SJSA1 (cell line): ENCODE measurements at regions not wholly inside any gene's neighbourhood (a gene's known extent, or its start where the extent isn't known, plus 50 kb on each side); places are given as distances from the start of the nearest gene placed in this dataset.
A peak's percentile ranks its signal among the peaks of the same experiment; 100 is the strongest.

Experiments used
- DNase-seq, 2 experiments: peaks; one replicate each; pipeline ENCODE4 v3.0.0-alpha.2; 2015 to 2020; ENCODE audit warnings: low spot score in 2 of 2, low read depth in 1 of 2
- H3K27ac ChIP-seq: fragments of 250-450 bp; sonication (Bioruptor Pico); 2 replicates; pipeline ENCODE4 v1.5.1; 2020; ENCODE audit warnings: mild to moderate bottlenecking, moderate library complexity
- H3K27me3 ChIP-seq: fragments of 250-450 bp; sonication (Bioruptor Pico); replicated peaks from 2 replicates; pipeline ENCODE4 v1.5.1; 2020; ENCODE audit warnings: mild to moderate bottlenecking, moderate library complexity
- H3K36me3 ChIP-seq: fragments of 250-450 bp; sonication (Bioruptor Pico); 2 replicates; pipeline ENCODE4 v1.5.1; 2020; ENCODE audit warnings: mild to moderate bottlenecking
- H3K4me1 ChIP-seq: fragments of 250-450 bp; sonication (Bioruptor Pico); replicated peaks from 2 replicates; pipeline ENCODE4 v1.6.1; 2021; ENCODE audit warnings: mild to moderate bottlenecking
- H3K4me3 ChIP-seq: fragments of 250-450 bp; sonication (Bioruptor Pico); 2 replicates; pipeline ENCODE4 v1.5.1; 2020; ENCODE audit warnings: mild to moderate bottlenecking
- H3K9me3 ChIP-seq: fragments of 250-450 bp; sonication (Bioruptor Pico); replicated peaks from 2 replicates; pipeline ENCODE4 v1.5.1; 2020; ENCODE audit warnings: mild to moderate bottlenecking

DNA sequence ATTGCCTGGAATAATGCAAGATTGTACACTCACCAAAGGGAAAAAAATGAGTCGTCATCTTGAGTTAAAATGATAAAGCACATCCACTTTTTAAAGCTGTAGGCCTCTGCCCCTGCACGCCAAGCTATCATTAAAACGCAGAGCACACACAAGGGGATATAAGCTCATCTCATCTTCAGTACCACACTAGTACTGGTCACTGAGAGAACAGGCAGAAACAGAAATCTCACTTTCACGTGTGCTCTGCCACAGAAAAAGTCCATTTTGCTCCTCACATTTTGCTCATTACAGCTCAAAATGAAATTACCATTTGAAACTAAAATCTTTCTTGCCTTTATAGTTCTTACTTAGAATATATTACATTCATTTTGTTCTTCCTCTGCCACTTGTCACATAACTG lies 99.2 kb upstream of the SLC30A5 start:
- H3K36me3 ChIP-seq: no peaks in the 10 kb centered on the region
- no peak for DNase-seq
- no peaks in the 10 kb centered on the region for H3K4me1 ChIP-seq
- H3K27ac ChIP-seq: no peak overlapping the region
- no peaks in the 10 kb centered on the region for H3K9me3 ChIP-seq
- H3K27me3 ChIP-seq: no peaks in the 10 kb centered on the region
- H3K4me3 ChIP-seq: no peak overlapping the region

- Histone ChIP-seq H3K9me3 (no peaks in the 10 kb centered on the region), H3K36me3 (no peaks in the 10 kb centered on the region), H3K4me1 (no peaks in the 10 kb centered on the region), H3K4me3 (no peak overlapping the region), H3K27ac (no peak overlapping the region), H3K27me3 (no peaks in the 10 kb centered on the region)
- no peak for DNase-seq
Observed at GRCh38 chr5:68995845-68996545, 97.8 kb upstream of the SLC30A5 start.

GRCh38 chr5:68999181-68999580 lies 94.6 kb upstream of the SLC30A5 start:
- Histone ChIP-seq H3K36me3 (no peaks in the 10 kb centered on the region), H3K27me3 (no peaks in the 10 kb centered on the region), H3K4me1 (no peaks in the 10 kb centered on the region), H3K4me3 (no peak overlapping the region), H3K9me3 (no peaks in the 10 kb centered on the region), H3K27ac (no peak overlapping the region)
- no peak for DNase-seq

- no peak overlapping the region for H3K4me3 ChIP-seq
- H3K36me3 ChIP-seq: no peaks in the 10 kb centered on the region
- H3K4me1 ChIP-seq: no peaks in the 10 kb centered on the region
- no peaks in the 10 kb centered on the region for H3K27me3 ChIP-seq
- H3K27ac ChIP-seq: no peak overlapping the region
- DNase-seq: no peak
- no peaks in the 10 kb centered on the region for H3K9me3 ChIP-seq
Observed at GRCh38 chr5:69000216-69000919, 93.4 kb upstream of the SLC30A5 start.

DNA sequence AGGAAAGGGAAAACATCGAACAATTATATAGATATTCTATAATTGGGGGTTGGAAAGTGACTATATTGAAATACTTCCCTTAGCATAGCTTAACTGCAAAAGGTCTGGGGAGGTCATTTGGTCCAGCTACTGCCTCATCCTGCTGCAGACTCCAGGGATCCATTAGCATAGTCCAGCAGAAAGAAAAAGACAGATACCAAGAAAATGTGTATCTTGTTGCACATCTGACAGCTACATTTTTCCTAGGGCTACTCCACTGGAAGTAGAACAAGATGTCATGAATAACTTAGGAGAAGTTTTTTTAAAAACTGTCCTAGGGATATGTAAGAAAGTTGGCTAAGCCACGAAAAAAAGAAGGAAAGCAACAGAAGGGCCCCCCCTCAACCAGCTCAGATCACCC lies 92.9 kb upstream of the SLC30A5 start:
- no peak for DNase-seq
- Histone ChIP-seq H3K27me3 (no peaks in the 10 kb centered on the region), H3K4me1 (no peaks in the 10 kb centered on the region), H3K27ac (no peak overlapping the region), H3K4me3 (no peak overlapping the region), H3K36me3 (no peaks in the 10 kb centered on the region), H3K9me3 (no peaks in the 10 kb centered on the region)

- Histone ChIP-seq H3K27ac (no peak overlapping the region), H3K4me1 (no peaks in the 10 kb centered on the region), H3K27me3 (no peaks in the 10 kb centered on the region), H3K9me3 (no peaks in the 10 kb centered on the region), H3K4me3 (no peak overlapping the region), H3K36me3 (no peaks in the 10 kb centered on the region)
- no peak for DNase-seq
Observed at GRCh38 chr5:69001627-69002026, 92.2 kb upstream of the SLC30A5 start.

GRCh38 chr5:69004127-69004526 lies 89.7 kb upstream of the SLC30A5 start:
- no peaks in the 10 kb centered on the region for H3K4me1 ChIP-seq
- no peaks in the 10 kb centered on the region for H3K36me3 ChIP-seq
- DNase-seq: no peak
- H3K9me3 ChIP-seq: no peaks in the 10 kb centered on the region
- H3K4me3 ChIP-seq: no peak overlapping the region
- no peak overlapping the region for H3K27ac ChIP-seq
- 0 out of 2 replicates have a peak, but pooled peaks cover 7% of the 10 kb centered on the region for H3K27me3 ChIP-seq

GRCh38 chr5:69004676-69005075 lies 89.1 kb upstream of the SLC30A5 start:
- Histone ChIP-seq H3K36me3 (no peaks in the 10 kb centered on the region), H3K9me3 (no peaks in the 10 kb centered on the region), H3K4me1 (no peaks in the 10 kb centered on the region), H3K27me3 (0 out of 2 replicates have a peak, but pooled peaks cover 7% of the 10 kb centered on the region), H3K4me3 (no peak overlapping the region), H3K27ac (no peak overlapping the region)
- no peak for DNase-seq

DNA sequence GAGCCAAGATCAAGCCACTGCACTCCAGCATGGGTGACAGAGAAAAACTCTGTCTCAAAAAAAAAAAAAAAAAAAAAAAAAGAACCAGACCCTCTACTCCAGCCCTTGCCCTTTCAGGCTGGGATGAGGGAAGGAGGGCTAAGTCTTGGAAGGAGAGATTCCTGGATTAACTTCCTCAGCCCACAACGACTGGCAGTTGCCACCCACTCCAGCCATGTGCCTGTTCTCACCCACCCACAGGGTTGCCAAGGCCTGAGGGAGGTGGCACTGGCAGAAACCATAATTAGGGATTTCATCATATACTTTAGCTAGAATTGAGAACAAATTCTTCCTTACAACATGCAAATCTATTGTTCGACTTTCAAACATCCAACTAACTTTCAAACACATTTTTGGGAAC lies 87.8 kb upstream of the SLC30A5 start:
- no peak overlapping the region for H3K27ac ChIP-seq
- no peaks in the 10 kb centered on the region for H3K4me1 ChIP-seq
- H3K27me3 ChIP-seq: 0 out of 2 replicates have a peak, but pooled peaks cover 7% of the 10 kb centered on the region
- H3K36me3 ChIP-seq: no peaks in the 10 kb centered on the region
- no peak overlapping the region for H3K4me3 ChIP-seq
- DNase-seq: no peak
- no peaks in the 10 kb centered on the region for H3K9me3 ChIP-seq

- DNase-seq: no peak
- Histone ChIP-seq H3K36me3 (no peaks in the 10 kb centered on the region), H3K27ac (no peak overlapping the region), H3K4me3 (no peak overlapping the region), H3K4me1 (no peaks in the 10 kb centered on the region), H3K27me3 (0 out of 2 replicates have a peak, but pooled peaks cover 7% of the 10 kb centered on the region), H3K9me3 (no peaks in the 10 kb centered on the region)
Observed at GRCh38 chr5:69007163-69007562, 86.7 kb upstream of the SLC30A5 start.

DNA sequence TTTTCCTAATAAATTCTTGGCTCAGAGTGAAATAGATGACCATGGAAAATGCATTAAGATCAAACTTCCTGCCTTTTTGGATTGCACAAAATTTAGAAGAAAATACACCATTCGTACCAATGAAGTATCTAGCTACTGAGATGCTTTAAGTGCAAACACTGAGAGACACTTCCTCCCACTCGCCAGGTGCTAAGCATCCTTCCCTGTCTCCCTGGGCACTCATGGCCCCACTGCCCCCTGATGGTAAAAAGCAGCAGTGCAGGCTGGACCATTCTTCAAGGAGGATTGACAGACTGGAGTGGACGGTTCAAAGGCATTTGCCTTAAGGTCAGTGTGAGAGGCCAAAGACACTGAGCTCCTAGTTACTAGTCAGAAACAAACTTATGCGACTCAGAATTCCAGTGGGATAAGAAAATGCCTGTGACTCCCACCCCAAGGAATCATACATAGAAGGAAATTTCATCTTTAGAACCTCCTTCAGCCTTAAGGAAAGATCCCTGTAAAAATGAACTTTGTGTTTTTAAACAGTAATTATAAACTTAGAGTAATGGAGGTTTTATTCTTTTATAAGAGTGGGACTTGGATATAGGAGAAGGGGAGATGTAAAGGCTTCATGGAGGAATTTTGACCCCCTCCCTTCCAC lies 86.0 kb upstream of the SLC30A5 start:
- DNase-seq: peak; percentile 4 to 53
- Histone ChIP-seq H3K27me3 (0 out of 2 replicates have a peak, but pooled peaks cover 7% of the 10 kb centered on the region), H3K9me3 (no peaks in the 10 kb centered on the region), H3K4me3 (no peak overlapping the region), H3K36me3 (no peaks in the 10 kb centered on the region), H3K27ac (no peak overlapping the region), H3K4me1 (no peaks in the 10 kb centered on the region)

GRCh38 chr5:69010476-69010875 lies 83.3 kb upstream of the SLC30A5 start:
- Histone ChIP-seq H3K27ac (no peak overlapping the region), H3K27me3 (0 out of 2 replicates have a peak, but pooled peaks cover 13% of the 10 kb centered on the region), H3K4me1 (no peaks in the 10 kb centered on the region), H3K4me3 (no peak overlapping the region), H3K9me3 (0 out of 2 replicates have a peak, but pooled peaks cover 3% of the 10 kb centered on the region), H3K36me3 (no peaks in the 10 kb centered on the region)
- DNase-seq: no peak

DNA sequence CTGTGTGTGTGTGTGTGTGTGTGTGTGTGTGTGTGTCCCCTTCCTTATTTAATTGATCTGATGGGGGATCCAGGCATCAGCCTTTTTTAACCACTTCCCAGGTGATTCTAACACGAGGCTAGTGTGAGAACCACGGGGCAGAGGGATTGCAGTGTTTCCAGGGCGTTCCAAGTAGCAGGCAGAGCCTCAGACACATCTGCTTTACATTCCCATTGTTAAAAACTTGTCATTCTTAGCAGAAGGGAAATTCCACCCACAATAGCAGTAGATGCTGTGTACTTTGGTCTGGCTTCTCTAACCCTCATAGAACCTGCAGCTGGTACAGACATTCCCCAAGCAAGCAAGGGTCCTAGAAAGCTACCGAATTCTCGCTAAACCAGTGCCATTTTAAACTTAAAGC lies 81.9 kb upstream of the SLC30A5 start:
- Histone ChIP-seq H3K9me3 (0 out of 2 replicates have a peak, but pooled peaks cover 3% of the 10 kb centered on the region), H3K27ac (no peak overlapping the region), H3K4me3 (no peak overlapping the region), H3K4me1 (no peaks in the 10 kb centered on the region), H3K36me3 (no peaks in the 10 kb centered on the region), H3K27me3 (0 out of 2 replicates have a peak, but pooled peaks cover 13% of the 10 kb centered on the region)
- no peak for DNase-seq

DNA sequence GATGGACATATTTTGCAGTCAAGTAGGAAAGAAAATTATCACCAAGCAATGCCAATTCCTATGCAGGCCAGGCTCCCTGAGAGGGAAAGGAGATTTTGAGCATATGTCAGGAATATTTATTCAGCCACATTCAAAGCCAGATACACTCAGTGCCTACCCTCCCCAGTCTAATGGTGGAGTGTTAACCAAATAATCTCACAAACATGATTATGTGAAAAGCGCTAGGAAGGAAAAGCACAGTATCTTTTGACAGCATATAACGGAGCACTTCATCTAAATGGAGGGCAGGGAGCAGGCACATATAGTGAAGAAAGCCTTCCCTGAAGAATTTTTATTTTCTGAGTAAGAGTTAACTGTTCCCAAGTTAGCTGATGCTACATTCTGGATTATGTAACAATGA lies 80.3 kb upstream of the SLC30A5 start:
- Histone ChIP-seq H3K27me3 (0 out of 2 replicates have a peak, but pooled peaks cover 10% of the 10 kb centered on the region), H3K27ac (no peak overlapping the region), H3K4me1 (no peaks in the 10 kb centered on the region), H3K36me3 (no peaks in the 10 kb centered on the region), H3K9me3 (0 out of 2 replicates have a peak, but pooled peaks cover 3% of the 10 kb centered on the region), H3K4me3 (no peak overlapping the region)
- DNase-seq: no peak
